ENCODE measurements at regions not wholly inside any gene's neighbourhood (a gene's known extent, or its start where the extent isn't known, plus 50 kb on each side); places are given as distances from the start of the nearest gene placed in this dataset.

DNA sequence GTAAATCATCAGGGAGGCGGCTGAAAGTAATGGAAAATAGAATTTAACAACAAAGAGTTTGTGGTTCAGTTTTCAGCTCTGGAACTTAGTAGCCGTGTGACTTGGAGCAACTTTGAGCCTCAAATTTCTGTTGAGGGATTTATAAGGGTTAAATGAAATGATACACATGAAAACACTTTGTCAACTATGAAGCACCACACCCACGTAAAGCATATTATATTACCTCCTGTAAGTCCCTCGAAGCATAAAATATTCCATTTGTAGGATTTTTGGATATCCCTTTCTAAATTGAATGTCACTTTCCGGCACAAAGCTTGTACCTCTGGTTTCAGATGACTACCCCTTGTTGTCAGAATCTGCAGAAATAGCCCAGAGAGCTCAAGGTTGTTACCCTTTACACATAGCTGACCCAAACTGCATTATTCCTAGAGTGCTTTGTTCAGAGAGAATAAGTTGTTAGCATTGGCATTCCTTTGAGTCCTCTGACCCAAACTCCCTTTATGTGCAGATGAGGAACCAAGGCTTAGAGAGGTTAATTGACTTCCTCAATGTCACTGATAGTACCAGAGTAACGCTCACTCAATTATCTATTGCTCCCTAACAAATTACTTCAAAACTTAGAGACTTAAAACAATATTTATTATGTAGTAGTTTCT is 187.9 kb upstream of the UMPS start:
- no peak for DNase-seq (ENCODE audit: low read depth)

DNA sequence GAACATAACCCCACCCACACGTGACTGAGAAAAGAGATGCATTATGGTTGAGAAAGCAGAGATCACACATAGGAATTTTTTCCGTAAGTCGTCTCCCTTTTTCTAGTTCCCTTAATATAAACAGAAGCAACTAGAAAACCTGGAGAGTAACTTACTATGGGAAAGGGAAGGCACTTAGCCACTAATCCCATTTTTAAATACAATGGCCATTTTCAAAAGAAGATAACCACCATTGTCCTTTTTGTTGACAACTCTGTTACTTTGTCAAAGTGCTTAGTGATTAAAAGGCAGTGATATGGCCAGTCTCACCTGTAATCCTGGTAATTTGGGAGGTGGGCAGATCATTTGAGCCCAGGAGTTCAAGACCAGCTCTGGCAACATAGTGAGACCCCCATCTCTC is 184.4 kb upstream of the UMPS start:
- no peak for DNase-seq (ENCODE audit: low read depth)

DNA sequence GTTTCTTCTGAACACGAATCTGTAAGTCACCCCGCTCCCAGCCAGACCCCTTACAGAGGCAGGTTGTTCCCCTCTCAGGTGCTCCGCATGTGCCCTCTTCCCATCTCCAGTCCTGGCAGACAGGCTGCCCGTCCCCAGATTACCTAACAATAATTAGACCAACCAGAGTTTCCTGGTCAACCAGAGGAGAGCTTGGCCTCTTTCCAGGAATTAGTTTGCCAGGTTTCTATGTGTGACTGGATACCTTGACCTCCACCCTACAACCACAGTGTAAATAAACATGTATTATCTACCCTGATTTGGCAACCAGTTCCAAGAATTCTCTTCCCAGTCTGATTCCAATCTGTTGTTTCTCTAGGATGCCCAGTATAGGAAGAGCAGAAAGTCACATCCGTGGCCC is 178.0 kb upstream of the UMPS start:
- DNase-seq (ENCODE audit: low read depth) = peak; percentile 30

DNA sequence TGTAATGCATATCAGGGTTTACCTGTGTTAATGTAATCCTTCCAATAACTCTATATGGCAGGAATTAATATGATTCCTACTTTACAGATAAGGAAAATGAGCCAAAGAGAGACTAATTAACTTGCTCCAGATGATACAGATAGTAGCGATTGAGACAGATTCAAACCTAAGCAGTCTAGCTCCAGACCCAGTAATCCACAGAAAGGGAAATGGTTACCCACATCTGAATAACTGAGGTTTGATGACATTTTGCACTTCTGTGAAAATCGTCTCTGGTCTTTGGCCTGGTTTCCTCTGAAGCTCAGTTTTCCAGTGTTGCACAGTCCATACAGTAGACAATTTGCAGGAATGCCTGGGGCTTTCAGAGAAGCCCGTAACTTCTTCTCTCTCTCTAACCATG is 177.1 kb upstream of the UMPS start:
- DNase-seq (ENCODE audit: low read depth) = no peak

DNA sequence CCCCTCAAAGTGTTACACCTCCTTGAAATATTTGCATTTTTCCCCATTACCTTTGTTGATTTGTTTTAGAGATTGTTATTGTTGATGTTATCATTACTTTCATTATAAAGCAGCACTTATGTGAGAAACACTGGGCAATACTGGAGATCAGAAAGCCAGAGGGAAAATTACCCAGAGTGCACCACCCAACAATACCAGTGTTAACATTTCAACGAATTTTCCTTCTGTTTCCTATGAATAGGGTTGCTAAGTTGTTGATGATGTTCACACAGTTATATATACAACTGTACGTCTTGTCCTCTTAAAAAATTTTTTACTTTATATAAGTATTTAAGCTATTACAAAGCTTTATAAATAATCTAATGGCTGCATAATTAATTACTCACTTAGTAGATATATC is 173.6 kb upstream of the UMPS start:
- no peak for DNase-seq (ENCODE audit: low read depth)

GRCh38 chr3:124557433-124558232 is 172.6 kb upstream of the UMPS start:
- peak; percentile 72 for DNase-seq (ENCODE audit: low read depth)

- peak; percentile 88 for DNase-seq (ENCODE audit: low read depth)
These were observed 171.0 kb upstream of the UMPS start for GRCh38 chr3:124558991-124559845.

DNA sequence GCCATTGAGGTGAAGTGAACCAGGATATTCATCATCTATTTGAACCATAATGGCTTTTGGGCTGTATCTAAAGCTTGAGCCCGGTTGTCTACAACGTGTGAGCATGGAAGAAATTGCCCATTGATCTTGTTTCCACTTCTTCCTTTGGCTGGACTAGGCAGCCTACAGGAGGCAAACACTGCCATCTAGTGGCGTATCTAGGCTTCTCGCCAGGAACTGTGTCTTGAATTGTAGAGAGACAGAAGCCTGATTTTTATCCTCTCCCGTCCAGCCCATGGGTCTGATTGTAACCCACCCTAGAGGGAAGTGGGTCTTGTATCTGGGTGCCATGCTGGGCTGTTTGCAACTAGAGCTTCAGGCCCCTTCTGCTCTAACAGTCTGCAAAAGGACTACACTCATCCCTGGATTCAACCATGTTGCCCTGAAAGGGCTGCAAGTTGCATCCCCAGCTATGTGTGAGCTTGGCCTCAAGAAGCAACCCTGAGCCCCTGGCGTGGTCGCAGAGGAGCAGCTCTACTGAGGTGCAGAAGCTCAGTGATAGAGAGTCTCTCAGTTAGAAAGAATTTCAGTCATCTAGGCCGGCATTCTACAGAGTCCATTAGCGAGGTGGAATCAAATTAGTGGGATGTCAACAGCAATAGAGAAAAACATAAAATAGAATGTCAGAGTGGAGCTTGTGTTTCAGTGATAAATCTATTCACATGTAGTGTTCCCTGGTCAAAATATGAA is 170.2 kb upstream of the UMPS start:
- DNase-seq (ENCODE audit: low read depth) = peak; percentile 83

DNA sequence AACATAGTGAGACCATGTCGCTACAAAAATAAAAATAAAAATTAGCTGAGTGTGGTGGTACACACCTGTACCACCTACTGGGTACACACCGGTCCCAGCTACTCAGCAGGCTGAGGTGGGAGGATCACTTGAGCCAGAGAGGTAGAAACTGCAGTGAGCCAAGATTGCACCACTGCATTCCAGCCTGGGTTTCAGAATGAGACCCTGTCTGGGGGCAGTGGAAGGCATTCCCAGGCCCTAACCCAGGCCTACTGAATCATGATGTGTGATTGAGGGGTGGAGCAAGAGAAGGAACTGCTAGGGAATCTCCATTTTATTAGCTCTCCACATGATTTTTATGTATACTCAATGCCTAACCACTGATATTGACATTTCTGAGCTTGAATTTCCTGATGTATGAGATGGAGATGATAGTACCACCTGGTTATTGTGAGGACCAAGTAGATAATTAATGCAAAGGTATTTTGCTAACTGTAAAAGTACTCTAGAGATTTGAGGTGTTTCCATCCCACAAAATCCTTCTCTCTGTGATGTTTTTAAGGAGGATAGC is 169.5 kb upstream of the UMPS start:
- DNase-seq (ENCODE audit: low read depth) = no peak

GRCh38 chr3:124562769-124563168 is 167.5 kb upstream of the UMPS start:
- no peak for DNase-seq (ENCODE audit: low read depth)

- DNase-seq (ENCODE audit: low read depth) = peak; percentile 26
These were observed 166.9 kb upstream of the UMPS start for GRCh38 chr3:124563376-124563775.

GRCh38 chr3:124565013-124565412 is 165.2 kb upstream of the UMPS start:
- DNase-seq (ENCODE audit: low read depth) = peak; percentile 78

DNA sequence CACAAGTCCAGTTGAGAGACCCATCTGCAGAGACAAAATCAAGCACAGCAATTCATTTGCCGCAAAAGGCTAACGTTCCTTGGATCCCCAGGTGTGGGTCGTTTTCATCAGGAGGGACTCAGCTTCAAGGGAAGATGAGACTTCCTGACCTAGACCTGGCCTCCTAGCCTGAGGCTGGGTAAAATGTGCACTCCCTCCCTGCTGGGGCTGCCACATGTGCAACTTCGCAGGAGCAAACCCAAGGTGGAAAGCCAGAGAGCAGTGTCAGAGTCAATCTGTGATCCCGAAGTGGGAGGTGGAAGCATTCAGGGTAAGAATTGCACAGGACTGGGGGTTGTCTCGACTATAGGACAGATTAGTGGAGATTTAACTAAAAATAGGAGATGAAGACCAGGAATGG is 164.7 kb upstream of the UMPS start:
- DNase-seq (ENCODE audit: low read depth) = no peak

DNA sequence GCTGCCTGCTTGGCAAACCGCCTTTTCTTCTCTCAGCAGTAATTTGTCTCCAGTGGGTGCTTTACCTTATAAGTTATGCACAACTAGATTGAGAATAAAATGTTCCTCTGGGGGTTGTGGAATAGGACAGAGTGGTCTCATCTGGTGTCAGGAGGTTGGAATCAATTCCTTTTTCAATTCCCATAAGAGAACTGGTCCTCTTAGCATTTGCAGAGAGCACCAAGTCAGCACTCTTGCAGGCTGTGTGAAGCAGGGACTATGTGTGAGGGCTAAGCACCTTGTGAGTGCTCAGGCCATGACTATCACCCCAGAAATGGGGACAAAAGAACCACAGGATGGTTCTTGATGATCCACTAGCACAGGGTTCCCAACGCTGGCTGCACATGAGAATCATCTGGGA is 163.6 kb upstream of the UMPS start:
- no peak for DNase-seq (ENCODE audit: low read depth)

GRCh38 chr3:124567179-124567578 is 163.1 kb upstream of the UMPS start:
- DNase-seq (ENCODE audit: low read depth) = no peak

DNA sequence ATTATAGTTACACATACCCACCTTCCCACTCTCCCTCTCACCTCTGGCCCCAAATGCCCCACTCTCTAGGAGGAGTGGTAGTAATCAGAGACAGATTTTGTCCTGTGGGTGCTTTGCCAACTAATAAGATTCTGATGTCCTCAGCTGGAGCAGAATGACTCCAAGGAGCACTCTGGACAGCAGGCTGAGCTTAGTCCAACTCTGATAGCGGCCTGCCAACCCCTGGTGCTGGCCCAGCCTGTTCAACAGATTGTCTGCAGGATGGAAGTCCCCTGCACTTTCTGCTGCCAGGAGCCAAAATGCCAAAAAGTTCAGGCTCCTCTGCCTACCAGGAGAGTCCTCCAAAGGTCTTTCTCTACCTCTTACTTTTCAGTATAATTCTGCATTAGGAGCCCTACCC is 160.5 kb upstream of the UMPS start:
- DNase-seq (ENCODE audit: low read depth) = no peak

DNA sequence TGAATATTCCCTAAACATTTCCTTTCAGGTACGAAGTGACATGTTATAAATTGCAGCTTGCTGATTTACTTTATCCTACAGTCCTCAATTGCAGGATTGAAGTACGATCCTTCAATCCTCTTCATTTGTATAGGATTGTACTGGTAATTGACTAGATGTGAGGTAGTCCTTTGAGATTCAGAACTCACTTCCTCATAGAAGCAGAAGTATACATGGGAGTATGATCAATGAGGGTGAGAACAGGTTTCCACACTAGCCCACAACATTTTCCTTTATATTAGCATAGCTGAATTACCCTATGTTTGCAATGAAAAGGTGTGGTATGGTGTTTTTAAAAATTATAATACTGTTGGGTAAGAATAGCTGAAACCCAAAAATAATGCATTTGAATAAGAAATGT is 160.0 kb upstream of the UMPS start:
- no peak for DNase-seq (ENCODE audit: low read depth)

DNA sequence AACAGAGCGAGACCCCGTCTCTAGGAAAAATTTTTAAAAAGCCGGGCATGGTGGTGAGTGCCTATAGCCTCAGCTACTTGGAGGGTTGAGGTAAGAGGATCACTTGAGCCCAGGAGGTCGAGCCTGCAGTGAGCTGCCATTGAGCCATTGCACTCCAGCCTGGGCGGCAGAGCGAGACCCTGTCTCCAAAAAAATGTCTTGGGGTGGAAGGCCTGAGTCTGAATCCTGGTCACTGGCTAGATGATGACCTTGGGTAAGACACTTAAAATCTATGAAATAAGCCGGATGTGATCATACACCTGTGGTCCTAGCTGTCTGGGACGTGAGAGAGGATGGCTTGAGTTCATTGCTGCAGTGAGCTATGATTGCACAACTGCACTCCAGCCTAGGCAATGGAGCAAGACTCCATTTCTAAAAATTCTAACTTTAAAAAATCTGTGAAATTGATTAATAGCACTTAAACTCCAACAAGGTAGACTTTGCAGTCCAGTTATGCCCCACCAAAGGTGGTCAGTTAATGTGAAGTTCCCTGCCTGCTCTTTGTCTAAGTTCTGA is 157.3 kb upstream of the UMPS start:
- DNase-seq (ENCODE audit: low read depth) = no peak

DNA sequence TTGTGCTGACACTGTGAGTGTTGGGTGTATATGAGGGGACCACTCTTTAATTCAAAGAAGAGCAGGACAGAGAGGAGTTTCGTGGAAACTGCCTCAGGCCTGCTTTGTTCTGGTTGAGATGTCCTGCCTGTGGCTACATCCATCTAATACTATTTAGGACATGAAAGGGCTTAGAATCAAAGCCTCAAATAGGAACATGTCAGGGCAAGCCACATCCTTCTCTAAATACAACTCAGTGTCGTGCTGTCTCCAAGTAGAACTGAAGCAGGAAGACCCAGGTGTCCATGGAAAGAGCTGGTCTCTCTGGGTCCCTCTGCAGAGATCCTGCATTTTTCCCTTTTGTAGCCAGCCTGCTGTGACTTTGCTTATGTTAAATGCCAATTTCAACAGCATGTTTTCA is 156.2 kb upstream of the UMPS start:
- no peak for DNase-seq (ENCODE audit: low read depth)

DNA sequence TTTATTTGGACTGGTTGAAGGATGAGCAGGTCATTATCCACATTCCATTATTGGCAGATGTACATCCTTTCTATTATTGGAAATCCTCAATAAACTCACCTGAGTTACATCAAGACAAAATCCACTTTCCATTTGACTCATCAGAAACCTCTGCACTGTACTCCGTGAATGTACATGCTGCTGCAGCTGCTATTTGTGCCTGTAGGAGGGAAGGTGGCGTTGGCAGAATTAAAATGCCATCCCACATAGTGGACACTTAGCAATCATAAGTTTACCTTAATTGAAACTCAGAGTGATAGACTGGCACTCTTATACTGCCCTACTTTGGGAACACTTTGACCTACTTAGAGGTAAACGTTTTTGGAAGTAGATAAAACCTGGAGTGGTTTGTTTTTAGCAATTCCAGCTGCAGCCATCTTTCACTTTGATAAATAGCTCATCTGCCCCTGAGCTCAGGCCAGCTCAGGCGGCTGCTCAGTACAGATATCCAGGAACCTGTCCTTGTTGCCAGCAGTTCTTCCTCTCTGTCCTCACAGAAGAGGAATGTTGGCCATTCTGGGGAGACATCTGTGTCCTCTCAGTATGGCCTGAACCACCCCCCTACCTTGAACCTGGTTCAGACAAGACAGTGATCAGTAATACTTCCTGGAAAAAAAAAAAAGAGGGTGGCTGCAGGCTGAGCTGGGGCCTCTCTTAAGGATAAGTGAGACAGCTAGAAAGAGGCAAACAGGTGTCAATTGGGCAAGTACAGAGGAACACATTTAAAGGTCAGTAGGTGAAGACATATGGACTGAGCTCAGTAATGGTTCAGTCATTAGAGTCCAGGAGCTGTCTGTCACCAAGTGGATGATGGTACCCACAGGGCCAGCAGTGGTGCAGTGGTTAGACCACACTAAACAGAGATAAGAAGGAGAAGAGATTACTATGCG is 153.4 kb upstream of the UMPS start:
- DNase-seq (ENCODE audit: low read depth) = no peak
